ENCODE measurements at regions not wholly inside any gene's neighbourhood (a gene's known extent, or its start where the extent isn't known, plus 50 kb on each side); places are given as distances from the start of the nearest gene placed in this dataset.
"Not testable (repeated sequence)": the region's sequence is repeated elsewhere in the genome, so short reads cannot be mapped to it uniquely, and the experiment has no call there.

DNA sequence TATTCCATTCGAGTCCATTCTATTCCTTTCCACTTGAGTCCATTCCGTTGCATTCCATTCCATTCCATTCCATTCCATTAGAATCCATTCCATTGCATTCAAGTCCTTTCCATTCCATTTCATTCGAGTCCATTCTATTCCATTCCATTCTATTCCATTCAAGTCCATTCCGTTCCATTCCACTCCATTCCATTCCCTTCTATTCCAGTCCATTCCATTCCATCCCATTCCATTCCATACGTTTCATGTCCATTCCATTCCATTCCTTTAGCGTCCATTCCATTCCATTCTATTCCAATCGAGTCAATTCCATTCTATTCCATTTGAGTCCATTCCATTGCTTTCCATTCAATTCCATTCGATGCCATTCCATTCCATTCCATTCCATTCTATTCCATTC is 4804.0 kb upstream of the OR11H1 start:
- TF ChIP-seq, protein P1, sequence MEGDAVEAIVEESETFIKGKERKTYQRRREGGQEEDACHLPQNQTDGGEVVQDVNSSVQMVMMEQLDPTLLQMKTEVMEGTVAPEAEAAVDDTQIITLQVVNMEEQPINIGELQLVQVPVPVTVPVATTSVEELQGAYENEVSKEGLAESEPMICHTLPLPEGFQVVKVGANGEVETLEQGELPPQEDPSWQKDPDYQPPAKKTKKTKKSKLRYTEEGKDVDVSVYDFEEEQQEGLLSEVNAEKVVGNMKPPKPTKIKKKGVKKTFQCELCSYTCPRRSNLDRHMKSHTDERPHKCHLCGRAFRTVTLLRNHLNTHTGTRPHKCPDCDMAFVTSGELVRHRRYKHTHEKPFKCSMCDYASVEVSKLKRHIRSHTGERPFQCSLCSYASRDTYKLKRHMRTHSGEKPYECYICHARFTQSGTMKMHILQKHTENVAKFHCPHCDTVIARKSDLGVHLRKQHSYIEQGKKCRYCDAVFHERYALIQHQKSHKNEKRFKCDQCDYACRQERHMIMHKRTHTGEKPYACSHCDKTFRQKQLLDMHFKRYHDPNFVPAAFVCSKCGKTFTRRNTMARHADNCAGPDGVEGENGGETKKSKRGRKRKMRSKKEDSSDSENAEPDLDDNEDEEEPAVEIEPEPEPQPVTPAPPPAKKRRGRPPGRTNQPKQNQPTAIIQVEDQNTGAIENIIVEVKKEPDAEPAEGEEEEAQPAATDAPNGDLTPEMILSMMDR (IDR thresholded peaks at IDR 0.05) = not testable (repeated sequence)
- not testable (repeated sequence) for TF ChIP-seq POLR2A (IDR thresholded peaks at IDR 0.05)

Data from esophagus squamous epithelium (tissue), 4 donors.